ENCODE measurements at regions not wholly inside any gene's neighbourhood (a gene's known extent, or its start where the extent isn't known, plus 50 kb on each side); places are given as distances from the start of the nearest gene placed in this dataset.

GRCh38 chr17:53934931-53935330, 112.2 kb downstream of the KIF2B start:
- TF ChIP-seq ATF3 (IDR thresholded peaks at IDR 0.05) (no peak), CTCF (IDR thresholded peaks at IDR 0.05; ENCODE audit: low read depth, low read length, missing input control) (no peak), GABPA (IDR thresholded peaks at IDR 0.05 in 1 of 2, conservative IDR thresholded peaks at IDR 0.05 in 1 of 2) (no peak), MAX (IDR thresholded peaks at IDR 0.05) (no peak), EGR1 (IDR thresholded peaks at IDR 0.05; ENCODE audit: low read depth in 2 of 2) (no peak)
- TF ChIP-seq, protein P1, sequence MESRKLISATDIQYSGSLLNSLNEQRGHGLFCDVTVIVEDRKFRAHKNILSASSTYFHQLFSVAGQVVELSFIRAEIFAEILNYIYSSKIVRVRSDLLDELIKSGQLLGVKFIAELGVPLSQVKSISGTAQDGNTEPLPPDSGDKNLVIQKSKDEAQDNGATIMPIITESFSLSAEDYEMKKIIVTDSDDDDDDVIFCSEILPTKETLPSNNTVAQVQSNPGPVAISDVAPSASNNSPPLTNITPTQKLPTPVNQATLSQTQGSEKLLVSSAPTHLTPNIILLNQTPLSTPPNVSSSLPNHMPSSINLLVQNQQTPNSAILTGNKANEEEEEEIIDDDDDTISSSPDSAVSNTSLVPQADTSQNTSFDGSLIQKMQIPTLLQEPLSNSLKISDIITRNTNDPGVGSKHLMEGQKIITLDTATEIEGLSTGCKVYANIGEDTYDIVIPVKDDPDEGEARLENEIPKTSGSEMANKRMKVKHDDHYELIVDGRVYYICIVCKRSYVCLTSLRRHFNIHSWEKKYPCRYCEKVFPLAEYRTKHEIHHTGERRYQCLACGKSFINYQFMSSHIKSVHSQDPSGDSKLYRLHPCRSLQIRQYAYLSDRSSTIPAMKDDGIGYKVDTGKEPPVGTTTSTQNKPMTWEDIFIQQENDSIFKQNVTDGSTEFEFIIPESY (IDR thresholded peaks at IDR 0.05): no peak

All from liver (tissue), 3 donors.